ENCODE measurements at regions not wholly inside any gene's neighbourhood (a gene's known extent, or its start where the extent isn't known, plus 50 kb on each side); places are given as distances from the start of the nearest gene placed in this dataset.
"Not testable (repeated sequence)": the region's sequence is repeated elsewhere in the genome, so short reads cannot be mapped to it uniquely, and the experiment has no call there.

GRCh38 chr1:244324176-244324883 is 127.4 kb downstream of the ADSS2 start:
- Histone ChIP-seq H3K27ac (no peak overlapping the region), H3K9me3 (replicated peaks) (no peaks in the 10 kb centered on the region; the same call in 1 of the 2 replicates), H3K4me1 (peaks cover 3% of the 10 kb centered on the region), H3K4me3 (no peak overlapping the region), H3K27me3 (no peaks in the 10 kb centered on the region), H3K36me3 (no peaks in the 10 kb centered on the region)
- DNase-seq, result no peak

GRCh38 chr1:244325056-244325758 is 126.5 kb downstream of the ADSS2 start:
- Histone ChIP-seq H3K27me3 (no peaks in the 10 kb centered on the region), H3K4me3 (no peak overlapping the region), H3K36me3 (no peaks in the 10 kb centered on the region), H3K9me3 (replicated peaks) (no peaks in the 10 kb centered on the region; the same call in 1 of the 2 replicates), H3K4me1 (peaks cover 3% of the 10 kb centered on the region), H3K27ac (no peak overlapping the region)
- DNase-seq, result no peak

DNA sequence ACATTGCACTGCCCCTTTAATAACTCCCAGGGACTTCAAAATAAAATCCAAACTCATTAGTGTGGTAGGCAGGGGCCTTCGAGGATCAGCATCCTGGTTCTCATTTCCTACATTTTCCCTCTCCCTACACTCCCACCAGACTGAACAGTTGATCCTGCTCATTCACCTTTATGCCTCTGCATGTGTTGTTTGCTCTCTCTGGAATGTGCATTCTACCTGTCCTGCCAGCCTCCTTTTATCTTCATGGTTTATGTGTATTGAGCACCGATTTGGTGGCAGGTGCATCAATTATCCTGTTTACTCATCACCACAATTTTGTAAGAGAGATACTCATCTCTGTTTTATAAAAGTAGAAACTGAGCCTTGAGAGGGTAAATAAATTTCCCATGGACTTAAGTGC is 125.0 kb downstream of the ADSS2 start:
- DNase-seq, result no peak
- H3K4me3 ChIP-seq, result no peak overlapping the region
- no peak overlapping the region for H3K27ac ChIP-seq

GRCh38 chr1:244327533-244327932 is 124.2 kb downstream of the ADSS2 start:
- Histone ChIP-seq H3K4me1 (peaks cover 3% of the 10 kb centered on the region), H3K27me3 (no peaks in the 10 kb centered on the region), H3K4me3 (no peak overlapping the region), H3K27ac (no peak overlapping the region), H3K9me3 (replicated peaks) (no peaks in the 10 kb centered on the region; the same call in 1 of the 2 replicates), H3K36me3 (no peaks in the 10 kb centered on the region)
- no peak for DNase-seq

More for the DNA sequence above, 125.0 kb downstream of the ADSS2 start:
- Histone ChIP-seq H3K4me1 (peaks cover 3% of the 10 kb centered on the region), H3K27me3 (no peaks in the 10 kb centered on the region), H3K36me3 (no peaks in the 10 kb centered on the region), H3K9me3 (replicated peaks) (no peaks in the 10 kb centered on the region; the same call in 1 of the 2 replicates)

DNA sequence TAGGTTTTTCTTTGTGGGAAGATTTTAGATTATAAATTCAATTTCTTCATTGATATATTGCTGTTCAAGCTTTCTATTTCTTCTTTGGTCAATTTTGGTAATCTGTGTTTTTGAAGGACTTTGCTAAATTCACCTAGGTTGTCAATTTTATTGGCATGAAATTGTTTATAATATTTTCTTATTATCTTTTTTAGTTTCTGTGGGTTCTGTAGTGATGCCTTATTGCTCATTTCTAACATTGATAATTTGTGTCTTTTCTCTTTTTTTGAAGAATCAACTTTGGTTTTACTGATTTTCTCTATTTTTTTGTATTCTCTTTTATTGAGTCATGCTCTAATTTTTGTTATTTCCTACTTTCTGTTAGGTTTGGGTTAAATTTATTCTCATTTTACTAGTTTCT is 123.2 kb downstream of the ADSS2 start:
- Histone ChIP-seq H3K4me1 (no peaks in the 10 kb centered on the region), H3K27me3 (no peaks in the 10 kb centered on the region), H3K27ac (no peak overlapping the region), H3K36me3 (no peaks in the 10 kb centered on the region), H3K4me3 (no peak overlapping the region), H3K9me3 (replicated peaks) (no peaks in the 10 kb centered on the region; the same call in 1 of the 2 replicates)
- DNase-seq, result no peak

GRCh38 chr1:244329591-244330317 is 122.0 kb downstream of the ADSS2 start:
- Histone ChIP-seq H3K4me1 (no peaks in the 10 kb centered on the region), H3K9me3 (replicated peaks) (no peaks in the 10 kb centered on the region; the same call in 1 of the 2 replicates), H3K36me3 (no peaks in the 10 kb centered on the region), H3K4me3 (no peak overlapping the region), H3K27ac (no peak overlapping the region), H3K27me3 (no peaks in the 10 kb centered on the region)
- no peak for DNase-seq

DNA sequence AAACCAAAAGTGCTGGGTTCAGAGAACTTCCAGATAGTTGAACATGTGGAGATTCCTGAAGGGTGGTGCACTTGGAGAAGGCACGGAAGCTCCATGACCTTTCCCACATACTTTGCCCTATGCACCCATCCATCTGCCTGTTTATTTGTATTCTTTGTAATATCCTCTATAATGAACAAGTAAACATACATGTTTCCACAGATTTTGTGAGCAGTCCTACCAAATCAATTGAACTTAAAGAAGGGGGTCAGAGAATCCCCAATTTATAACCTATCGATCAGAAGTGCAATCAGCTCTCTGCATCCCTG is 121.4 kb downstream of the ADSS2 start:
- no peaks in the 10 kb centered on the region; the same call in 1 of the 2 replicates for H3K9me3 ChIP-seq (replicated peaks)
- H3K4me1 ChIP-seq, result no peaks in the 10 kb centered on the region
- no peaks in the 10 kb centered on the region for H3K36me3 ChIP-seq
- DNase-seq, result no peak
- H3K27me3 ChIP-seq, result no peaks in the 10 kb centered on the region
- H3K4me3 ChIP-seq, result no peak overlapping the region
- no peak overlapping the region for H3K27ac ChIP-seq

GRCh38 chr1:244332761-244333160 is 118.9 kb downstream of the ADSS2 start:
- not testable (repeated sequence) for H3K27ac ChIP-seq; H3K9me3 ChIP-seq (replicated peaks); H3K4me1 ChIP-seq; H3K27me3 ChIP-seq; DNase-seq; H3K36me3 ChIP-seq; H3K4me3 ChIP-seq

DNA sequence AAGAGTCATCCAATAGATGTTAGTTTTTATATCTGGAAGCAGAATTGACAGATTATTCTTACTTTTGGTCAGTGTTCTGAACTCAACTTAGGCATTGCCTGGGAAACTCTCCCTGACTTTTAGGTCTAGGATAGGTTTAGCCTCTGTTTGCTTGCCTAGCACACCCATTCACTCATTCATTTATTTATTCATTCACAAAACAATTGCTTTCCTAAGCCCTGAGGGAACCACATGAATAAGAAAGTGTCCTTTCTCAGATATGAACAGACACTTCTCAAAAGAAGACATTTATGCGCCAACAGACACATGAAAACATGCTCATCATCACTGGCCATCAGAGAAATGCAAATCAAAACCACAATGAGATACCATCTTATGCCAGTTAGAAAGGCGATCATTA is 117.4 kb downstream of the ADSS2 start:
- H3K9me3 ChIP-seq (replicated peaks); H3K27me3 ChIP-seq; DNase-seq; H3K4me3 ChIP-seq; H3K36me3 ChIP-seq; H3K4me1 ChIP-seq; H3K27ac ChIP-seq: not testable (repeated sequence)

DNA sequence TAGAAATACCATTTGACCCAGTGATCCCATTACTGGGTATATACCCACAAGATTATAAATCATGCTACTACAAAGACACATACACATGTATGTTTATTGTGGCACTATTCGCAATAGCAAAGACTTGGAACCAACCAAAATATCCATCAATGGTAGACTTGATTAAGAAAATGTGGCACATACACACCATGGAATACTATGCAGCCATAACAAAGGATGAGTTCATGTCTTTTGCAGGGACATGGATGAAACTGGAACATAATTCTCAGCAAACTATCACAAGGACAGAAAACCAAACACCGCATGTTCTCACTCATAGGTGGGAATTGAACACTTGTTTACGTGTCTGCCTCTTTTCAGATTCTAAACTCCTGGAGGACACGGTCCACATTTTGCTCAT is 116.9 kb downstream of the ADSS2 start:
- not testable (repeated sequence) for H3K9me3 ChIP-seq (replicated peaks); H3K27me3 ChIP-seq; H3K36me3 ChIP-seq; DNase-seq; H3K4me1 ChIP-seq; H3K27ac ChIP-seq; H3K4me3 ChIP-seq

GRCh38 chr1:244335456-244335855 is 116.3 kb downstream of the ADSS2 start:
- H3K9me3 ChIP-seq (replicated peaks), result no peaks in the 10 kb centered on the region
- no peak overlapping the region for H3K4me3 ChIP-seq
- no peaks in the 10 kb centered on the region for H3K36me3 ChIP-seq
- H3K27me3 ChIP-seq, result no peaks in the 10 kb centered on the region
- DNase-seq, result no peak
- no peak overlapping the region for H3K27ac ChIP-seq
- H3K4me1 ChIP-seq, result no peaks in the 10 kb centered on the region

- H3K27ac ChIP-seq, result no peak overlapping the region
- DNase-seq, result no peak
- no peaks in the 10 kb centered on the region for H3K27me3 ChIP-seq
- H3K36me3 ChIP-seq, result no peaks in the 10 kb centered on the region
- H3K4me1 ChIP-seq, result no peaks in the 10 kb centered on the region
- no peaks in the 10 kb centered on the region for H3K9me3 ChIP-seq (replicated peaks)
- no peak overlapping the region for H3K4me3 ChIP-seq
Observed at GRCh38 chr1:244336232-244336899, 115.3 kb downstream of the ADSS2 start.

DNA sequence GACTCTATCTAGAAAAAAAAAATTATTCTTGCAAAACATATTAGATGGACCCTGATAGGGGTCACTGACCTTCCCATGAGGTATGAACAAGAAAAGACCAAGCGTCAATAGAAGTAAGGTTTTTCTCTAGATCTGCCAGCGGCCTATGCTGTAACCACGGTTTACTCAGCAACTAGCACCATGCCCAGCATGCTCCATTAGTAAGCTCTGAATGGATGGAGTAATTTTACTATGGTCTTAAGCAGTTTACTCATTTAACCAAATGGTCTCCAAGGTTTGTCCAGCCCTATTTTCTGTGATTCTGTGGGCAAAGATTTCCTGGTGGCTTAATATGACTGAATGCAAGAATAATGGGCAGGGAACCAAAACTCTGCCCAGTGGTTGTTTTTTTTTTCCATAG is 113.9 kb downstream of the ADSS2 start:
- H3K27ac ChIP-seq, result no peak overlapping the region

GRCh38 chr1:244339073-244339692 is 112.5 kb downstream of the ADSS2 start:
- DNase-seq, result no peak
- Histone ChIP-seq H3K27me3 (no peaks in the 10 kb centered on the region), H3K4me1 (no peaks in the 10 kb centered on the region), H3K4me3 (no peak overlapping the region), H3K36me3 (no peaks in the 10 kb centered on the region), H3K9me3 (replicated peaks) (no peaks in the 10 kb centered on the region), H3K27ac (no peak overlapping the region)

More for the DNA sequence above, 113.9 kb downstream of the ADSS2 start:
- Histone ChIP-seq H3K27me3 (no peaks in the 10 kb centered on the region), H3K9me3 (replicated peaks) (no peaks in the 10 kb centered on the region), H3K4me1 (no peaks in the 10 kb centered on the region), H3K4me3 (no peak overlapping the region), H3K36me3 (no peaks in the 10 kb centered on the region)
- no peak for DNase-seq
